CD14-positive monocyte (primary cell): ENCODE measurements at regions not wholly inside any gene's neighbourhood (a gene's known extent, or its start where the extent isn't known, plus 50 kb on each side); places are given as distances from the start of the nearest gene placed in this dataset.

Experiments used
- DNase-seq, 3 donors: peaks; one replicate each; pipeline ENCODE4 v3.0.0-alpha.2; 2011 to 2022
- H2AFZ ChIP-seq: 2 replicates; pipeline ENCODE4 v1.6.0; 2012; ENCODE audit warnings: mild to moderate bottlenecking, low read depth, low read length, inconsistent platforms; ENCODE audit not compliant: insufficient read depth, poor library complexity, severe bottlenecking
- H3K27ac ChIP-seq, 2 donors: 1 replicate in 1 of 2; 2 replicates in 1 of 2; pipeline ENCODE4 v1.5.1; 2012 to 2013; ENCODE audit warnings: low read length in 2 of 2, control low read depth in 1 of 2, inconsistent platforms in 1 of 2, low read depth in 1 of 2, mild to moderate bottlenecking in 1 of 2
- H3K27me3 ChIP-seq, 2 donors: one replicate each; pipeline versions ENCODE4 v1.6.0 to v1.6.1; 2011 to 2013; ENCODE audit warnings: low read length in 2 of 2; ENCODE audit not compliant: control insufficient read depth in 2 of 2, insufficient read depth in 2 of 2
- H3K36me3 ChIP-seq, 2 donors: replicated peaks in 1 of 2; 1 replicate in 1 of 2; 2 replicates in 1 of 2; pipeline versions ENCODE4 v1.5.1 to v1.6.1; 2012 to 2013; ENCODE audit warnings: low read length in 2 of 2, control low read depth in 1 of 2, inconsistent platforms in 1 of 2, mild to moderate bottlenecking in 1 of 2; ENCODE audit not compliant: insufficient read depth in 2 of 2, control insufficient read depth in 1 of 2
- H3K4me1 ChIP-seq, 2 donors: 1 replicate in 1 of 2; 2 replicates in 1 of 2; pipeline versions ENCODE4 v1.5.1 to v1.6.1; 2012 to 2013; ENCODE audit warnings: low read length in 2 of 2, control low read depth in 1 of 2, inconsistent platforms in 1 of 2, mild to moderate bottlenecking in 1 of 2, moderate library complexity in 1 of 2; ENCODE audit not compliant: insufficient read depth in 2 of 2, control insufficient read depth in 1 of 2
- H3K4me2 ChIP-seq: replicated peaks from 2 replicates; pipeline ENCODE3; 2012; ENCODE audit warnings: low read length, moderate library complexity, mild to moderate bottlenecking; ENCODE audit not compliant: poor library complexity, severe bottlenecking; ENCODE audit errors: extremely low read depth
- H3K4me3 ChIP-seq, 3 experiments: fragments of 200-600 bp in 1 of 3; sonication (generic) in 1 of 3; replicated peaks in 1 of 3; 1 replicate in 2 of 3; 2 replicates in 1 of 3; pipeline ENCODE4 v1.5.1; 2011 to 2013; ENCODE audit warnings: low read length in 3 of 3, mild to moderate bottlenecking in 3 of 3, control low read depth in 2 of 3, low read depth in 2 of 3, inconsistent platforms in 1 of 3, moderate library complexity in 1 of 3
- H3K79me2 ChIP-seq: 2 replicates; pipeline ENCODE4 v1.6.0; 2012; ENCODE audit warnings: mild to moderate bottlenecking, control low read depth, inconsistent platforms, low read length, moderate library complexity; ENCODE audit not compliant: insufficient read depth
- H3K9ac ChIP-seq: 2 replicates; pipeline ENCODE4 v1.6.0; 2017; ENCODE audit warnings: low read length, mild to moderate bottlenecking; ENCODE audit not compliant: insufficient read depth, poor library complexity, severe bottlenecking
- H3K9me3 ChIP-seq, 2 donors: replicated peaks in 1 of 2; 1 replicate in 1 of 2; 2 replicates in 1 of 2; pipeline versions ENCODE4 v1.5.1 to v1.6.1; 2012 to 2013; ENCODE audit warnings: low read length in 2 of 2, control low read depth in 1 of 2; ENCODE audit not compliant: control insufficient read depth in 1 of 2, insufficient read depth in 1 of 2
- H4K20me1 ChIP-seq: 2 replicates; pipeline ENCODE4 v1.6.0; 2012; ENCODE audit warnings: mild to moderate bottlenecking, low read length, control low read depth, moderate library complexity; ENCODE audit not compliant: insufficient read depth
- H3K27ac Mint-ChIP-seq, 7 donors: one replicate each; pipeline ENCODE4 v1.8.0; 2020; ENCODE audit warnings: mild to moderate bottlenecking in 7 of 7, mixed read lengths in 7 of 7, moderate library complexity in 6 of 7, inconsistent platforms in 2 of 7
- H3K27me3 Mint-ChIP-seq, 3 donors: one replicate each; pipeline ENCODE4 v1.8.0; 2021 to 2022; ENCODE audit warnings: low read depth in 3 of 3, mild to moderate bottlenecking in 3 of 3, mixed read lengths in 3 of 3, moderate library complexity in 3 of 3, inconsistent platforms in 1 of 3
- H3K36me3 Mint-ChIP-seq, 2 donors: one replicate each; pipeline ENCODE4 v1.8.0; 2020; ENCODE audit warnings: mixed read lengths in 2 of 2, inconsistent platforms in 1 of 2, mild to moderate bottlenecking in 1 of 2
- H3K4me1 Mint-ChIP-seq: one replicate; pipeline ENCODE4 v1.8.0; 2020; ENCODE audit warnings: mild to moderate bottlenecking, mixed read lengths
- H3K4me3 Mint-ChIP-seq, 2 donors: one replicate each; pipeline ENCODE4 v1.8.0; 2020; ENCODE audit warnings: mild to moderate bottlenecking in 2 of 2, mixed read lengths in 2 of 2, moderate library complexity in 1 of 2
- H3K9me3 Mint-ChIP-seq, 7 donors: one replicate each; pipeline ENCODE4 v1.8.0; 2020 to 2022; ENCODE audit warnings: mixed read lengths in 7 of 7, mild to moderate bottlenecking in 6 of 7, moderate library complexity in 6 of 7, inconsistent platforms in 2 of 7
- CTCF ChIP-seq: fragments of 200-600 bp; IDR thresholded peaks from one replicate; pipeline ENCODE4 v1.8.0; 2022; ENCODE audit warnings: antibody characterized with exemption, mild to moderate bottlenecking
- WGBS: methylation state at CpG from one replicate; pipeline ENCODE4 v1.1.5; 2013; ENCODE audit warnings: missing lambda C conversion rate; ENCODE audit not compliant: insufficient coverage; 5-methylcytosine and 5-hydroxymethylcytosine counted together
- intact Hi-C, 2 donors: fragments of 100-400 bp; cut with micrococcal nuclease; formaldehyde crosslinking; loops; one replicate each; pipeline versions ENCODE4 v1.15.0 to v1.15.1; 2023

GRCh38 chr5:109938453-109938852 lies 248.7 kb downstream of the MAN2A1 start:
- H3K4me3 Mint-ChIP-seq = no peak overlapping the region
- no peaks in the 10 kb centered on the region for H3K36me3 Mint-ChIP-seq
- Histone ChIP-seq H3K79me2 (no peaks in the 10 kb centered on the region), H3K4me1 (no peaks in the 10 kb centered on the region), H2AFZ (no peak overlapping the region), H3K27ac (no peak overlapping the region), H3K27me3 (no peaks in the 10 kb centered on the region), H3K36me3 (no peaks in the 10 kb centered on the region), H3K9ac (no peak overlapping the region), H3K9me3 (no peaks in the 10 kb centered on the region), H3K4me2 (no peak overlapping the region), H3K4me3 (no peak overlapping the region), H4K20me1 (no peaks in the 10 kb centered on the region)
- H3K27ac Mint-ChIP-seq = no peak overlapping the region
- 75% methylated on average over 1 of the region's 2 CpGs for WGBS
- no peak for DNase-seq
- TF ChIP-seq CTCF = no peak
- H3K4me1 Mint-ChIP-seq = peaks cover 2% of the 10 kb centered on the region
- H3K9me3 Mint-ChIP-seq = peaks cover 0 to 6% (median 3%) of the 10 kb centered on the region in 7 donors
- peaks cover 0 to 1% (median 0%) of the 10 kb centered on the region in 3 donors for H3K27me3 Mint-ChIP-seq
- intact Hi-C loops = no loop called here

- Mint-ChIP-seq H3K36me3 (no peaks in the 10 kb centered on the region), H3K4me3 (no peak overlapping the region), H3K9me3 (peaks cover 0 to 6% (median 3%) of the 10 kb centered on the region in 7 donors), H3K27ac (no peak overlapping the region), H3K4me1 (peaks cover 2% of the 10 kb centered on the region), H3K27me3 (peaks cover 0 to 3% (median 1%) of the 10 kb centered on the region in 3 donors)
- DNase-seq = peak in 1 of 3 donors; percentile 26
- TF ChIP-seq CTCF = no peak
- no peak overlapping the region for H2AFZ ChIP-seq
- H4K20me1 ChIP-seq = no peaks in the 10 kb centered on the region
- intact Hi-C loops = no loop called here
- no peak overlapping the region for H3K9ac ChIP-seq
- no peaks in the 10 kb centered on the region for H3K27me3 ChIP-seq
- no peak overlapping the region for H3K4me2 ChIP-seq
- no peaks in the 10 kb centered on the region for H3K36me3 ChIP-seq
- no peaks in the 10 kb centered on the region for H3K79me2 ChIP-seq
- H3K4me3 ChIP-seq = no peak overlapping the region
- no peaks in the 10 kb centered on the region for H3K4me1 ChIP-seq
- no peaks in the 10 kb centered on the region for H3K9me3 ChIP-seq
- WGBS = 97% methylated on average over 3 of the region's 7 CpGs
- H3K27ac ChIP-seq = no peak overlapping the region
These were observed 249.5 kb downstream of the MAN2A1 start for GRCh38 chr5:109939116-109939682.
